HG03575 (cell line): ENCODE measurements at regions not wholly inside any gene's neighbourhood (a gene's known extent, or its start where the extent isn't known, plus 50 kb on each side); places are given as distances from the start of the nearest gene placed in this dataset.

Experiments used
- ATAC-seq: cut with Tn5 transposase; IDR thresholded peaks from one replicate; pipeline ENCODE4 v1.9.1; 2021; ENCODE audit not compliant: unreplicated experiment, insufficient number of reproducible peaks, low FRiP score; ENCODE audit errors: extremely low read depth

- no peak for ATAC-seq
These were observed 739.7 kb downstream of the BRD1 start for GRCh38 chr22:49087716-49088601.

GRCh38 chr22:49087198-49087597, 740.5 kb downstream of the BRD1 start:
- no peak for ATAC-seq

- ATAC-seq: no peak
These were observed 741.0 kb downstream of the BRD1 start for GRCh38 chr22:49086606-49087157.

GRCh38 chr22:49086181-49086580, 741.5 kb downstream of the BRD1 start:
- ATAC-seq: no peak

- ATAC-seq: no peak
These were observed 743.5 kb downstream of the BRD1 start for GRCh38 chr22:49084206-49084605.

- no peak for ATAC-seq
These were observed 744.1 kb downstream of the BRD1 start for GRCh38 chr22:49083607-49084006.

- ATAC-seq: no peak
These were observed 745.2 kb downstream of the BRD1 start for GRCh38 chr22:49082451-49082850.

GRCh38 chr22:49081926-49082325, 745.7 kb downstream of the BRD1 start:
- ATAC-seq: no peak

GRCh38 chr22:49081261-49081666, 746.4 kb downstream of the BRD1 start:
- ATAC-seq: no peak

- no peak for ATAC-seq
These were observed 747.0 kb downstream of the BRD1 start for GRCh38 chr22:49080631-49081030.

GRCh38 chr22:49079743-49080500, 747.8 kb downstream of the BRD1 start:
- no peak for ATAC-seq

GRCh38 chr22:49079027-49079725, 748.5 kb downstream of the BRD1 start:
- no peak for ATAC-seq

GRCh38 chr22:49078076-49078710, 749.5 kb downstream of the BRD1 start:
- no peak for ATAC-seq

- ATAC-seq: no peak
These were observed 750.1 kb downstream of the BRD1 start for GRCh38 chr22:49077586-49077985.

- no peak for ATAC-seq
These were observed 750.7 kb downstream of the BRD1 start for GRCh38 chr22:49077036-49077393.

- ATAC-seq: no peak
These were observed 751.2 kb downstream of the BRD1 start for GRCh38 chr22:49076300-49077035.

- ATAC-seq: no peak
These were observed 752.5 kb downstream of the BRD1 start for GRCh38 chr22:49075150-49075549.

- ATAC-seq: no peak
These were observed 753.7 kb downstream of the BRD1 start for GRCh38 chr22:49073873-49074417.
